GM12878 (cell line): ENCODE measurements at regions not wholly inside any gene's neighbourhood (a gene's known extent, or its start where the extent isn't known, plus 50 kb on each side); places are given as distances from the start of the nearest gene placed in this dataset.

Experiments
- MAX ChIP-seq: IDR thresholded peaks from 2 replicates; pipeline ENCODE4 v1.6.1; 2012; ENCODE audit warnings: low read depth, low read length, improper control_type of control experiment
- TF ChIP-seq, protein P1 (sequence below): IDR thresholded peaks from 2 replicates; pipeline ENCODE4 v1.6.1; 2012; ENCODE audit warnings: mild to moderate bottlenecking, low read depth, low read length
- TF ChIP-seq, protein P2 (sequence below): fragments of 150-350 bp; IDR thresholded peaks from 2 replicates; pipeline ENCODE4 v1.6.1; 2016; ENCODE audit warnings: low read depth, low read length

GRCh38 chr5:35285011-35285410 lies 54.7 kb upstream of the PRLR start:
- TF ChIP-seq, protein P1, sequence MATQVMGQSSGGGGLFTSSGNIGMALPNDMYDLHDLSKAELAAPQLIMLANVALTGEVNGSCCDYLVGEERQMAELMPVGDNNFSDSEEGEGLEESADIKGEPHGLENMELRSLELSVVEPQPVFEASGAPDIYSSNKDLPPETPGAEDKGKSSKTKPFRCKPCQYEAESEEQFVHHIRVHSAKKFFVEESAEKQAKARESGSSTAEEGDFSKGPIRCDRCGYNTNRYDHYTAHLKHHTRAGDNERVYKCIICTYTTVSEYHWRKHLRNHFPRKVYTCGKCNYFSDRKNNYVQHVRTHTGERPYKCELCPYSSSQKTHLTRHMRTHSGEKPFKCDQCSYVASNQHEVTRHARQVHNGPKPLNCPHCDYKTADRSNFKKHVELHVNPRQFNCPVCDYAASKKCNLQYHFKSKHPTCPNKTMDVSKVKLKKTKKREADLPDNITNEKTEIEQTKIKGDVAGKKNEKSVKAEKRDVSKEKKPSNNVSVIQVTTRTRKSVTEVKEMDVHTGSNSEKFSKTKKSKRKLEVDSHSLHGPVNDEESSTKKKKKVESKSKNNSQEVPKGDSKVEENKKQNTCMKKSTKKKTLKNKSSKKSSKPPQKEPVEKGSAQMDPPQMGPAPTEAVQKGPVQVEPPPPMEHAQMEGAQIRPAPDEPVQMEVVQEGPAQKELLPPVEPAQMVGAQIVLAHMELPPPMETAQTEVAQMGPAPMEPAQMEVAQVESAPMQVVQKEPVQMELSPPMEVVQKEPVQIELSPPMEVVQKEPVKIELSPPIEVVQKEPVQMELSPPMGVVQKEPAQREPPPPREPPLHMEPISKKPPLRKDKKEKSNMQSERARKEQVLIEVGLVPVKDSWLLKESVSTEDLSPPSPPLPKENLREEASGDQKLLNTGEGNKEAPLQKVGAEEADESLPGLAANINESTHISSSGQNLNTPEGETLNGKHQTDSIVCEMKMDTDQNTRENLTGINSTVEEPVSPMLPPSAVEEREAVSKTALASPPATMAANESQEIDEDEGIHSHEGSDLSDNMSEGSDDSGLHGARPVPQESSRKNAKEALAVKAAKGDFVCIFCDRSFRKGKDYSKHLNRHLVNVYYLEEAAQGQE: no peak
- no peak for TF ChIP-seq MAX
- TF ChIP-seq, protein P2, sequence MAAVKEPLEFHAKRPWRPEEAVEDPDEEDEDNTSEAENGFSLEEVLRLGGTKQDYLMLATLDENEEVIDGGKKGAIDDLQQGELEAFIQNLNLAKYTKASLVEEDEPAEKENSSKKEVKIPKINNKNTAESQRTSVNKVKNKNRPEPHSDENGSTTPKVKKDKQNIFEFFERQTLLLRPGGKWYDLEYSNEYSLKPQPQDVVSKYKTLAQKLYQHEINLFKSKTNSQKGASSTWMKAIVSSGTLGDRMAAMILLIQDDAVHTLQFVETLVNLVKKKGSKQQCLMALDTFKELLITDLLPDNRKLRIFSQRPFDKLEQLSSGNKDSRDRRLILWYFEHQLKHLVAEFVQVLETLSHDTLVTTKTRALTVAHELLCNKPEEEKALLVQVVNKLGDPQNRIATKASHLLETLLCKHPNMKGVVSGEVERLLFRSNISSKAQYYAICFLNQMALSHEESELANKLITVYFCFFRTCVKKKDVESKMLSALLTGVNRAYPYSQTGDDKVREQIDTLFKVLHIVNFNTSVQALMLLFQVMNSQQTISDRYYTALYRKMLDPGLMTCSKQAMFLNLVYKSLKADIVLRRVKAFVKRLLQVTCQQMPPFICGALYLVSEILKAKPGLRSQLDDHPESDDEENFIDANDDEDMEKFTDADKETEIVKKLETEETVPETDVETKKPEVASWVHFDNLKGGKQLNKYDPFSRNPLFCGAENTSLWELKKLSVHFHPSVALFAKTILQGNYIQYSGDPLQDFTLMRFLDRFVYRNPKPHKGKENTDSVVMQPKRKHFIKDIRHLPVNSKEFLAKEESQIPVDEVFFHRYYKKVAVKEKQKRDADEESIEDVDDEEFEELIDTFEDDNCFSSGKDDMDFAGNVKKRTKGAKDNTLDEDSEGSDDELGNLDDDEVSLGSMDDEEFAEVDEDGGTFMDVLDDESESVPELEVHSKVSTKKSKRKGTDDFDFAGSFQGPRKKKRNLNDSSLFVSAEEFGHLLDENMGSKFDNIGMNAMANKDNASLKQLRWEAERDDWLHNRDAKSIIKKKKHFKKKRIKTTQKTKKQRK: no peak
